Left ventricle myocardium inferior (tissue), 1 donor: ENCODE measurements at regions not wholly inside any gene's neighbourhood (a gene's known extent, or its start where the extent isn't known, plus 50 kb on each side); places are given as distances from the start of the nearest gene placed in this dataset.

Experiments used
- DNase-seq: peaks from one replicate; pipeline ENCODE4 v3.0.0-alpha.2; 2020
- H3K27ac ChIP-seq: fragments of 200-600 bp; replicated peaks from 2 replicates; pipeline ENCODE4 v1.8.0; 2021
- H3K27me3 ChIP-seq: fragments of 200-600 bp; 2 replicates; pipeline ENCODE4 v1.8.0; 2021; ENCODE audit warnings: low read depth
- H3K36me3 ChIP-seq: fragments of 200-600 bp; 2 replicates; pipeline ENCODE4 v1.8.0; 2021
- H3K4me1 ChIP-seq: fragments of 200-600 bp; 2 replicates; pipeline ENCODE4 v1.8.0; 2021
- H3K4me3 ChIP-seq: fragments of 200-600 bp; 2 replicates; pipeline ENCODE4 v1.8.0; 2021; ENCODE audit warnings: mild to moderate bottlenecking, moderate library complexity
- H3K9me3 ChIP-seq: fragments of 200-600 bp; replicated peaks from 2 replicates; pipeline ENCODE4 v1.8.0; 2021
- intact Hi-C: fragments of 100-400 bp; cut with micrococcal nuclease; formaldehyde crosslinking; loops from one replicate; pipeline ENCODE4 v1.11.0; 2022
- TF ChIP-seq, protein P1 (sequence below): fragments of 200-600 bp; IDR thresholded peaks from 2 replicates; pipeline ENCODE4 v1.8.0; 2021; ENCODE audit warnings: antibody characterized with exemption, mild to moderate bottlenecking, borderline replicate concordance
- donor health status: DM: no; HTN: yes; CAD: no; lungs with severe emphysema.

GRCh38 chr3:145387211-145387610 is 773.8 kb downstream of the PLOD2 start:
- Histone ChIP-seq H3K9me3 (peaks cover 37% of the 10 kb centered on the region), H3K27me3 (no peaks in the 10 kb centered on the region), H3K36me3 (no peaks in the 10 kb centered on the region), H3K27ac (no peak overlapping the region), H3K4me3 (no peak overlapping the region), H3K4me1 (no peaks in the 10 kb centered on the region)
- TF ChIP-seq, protein P1, sequence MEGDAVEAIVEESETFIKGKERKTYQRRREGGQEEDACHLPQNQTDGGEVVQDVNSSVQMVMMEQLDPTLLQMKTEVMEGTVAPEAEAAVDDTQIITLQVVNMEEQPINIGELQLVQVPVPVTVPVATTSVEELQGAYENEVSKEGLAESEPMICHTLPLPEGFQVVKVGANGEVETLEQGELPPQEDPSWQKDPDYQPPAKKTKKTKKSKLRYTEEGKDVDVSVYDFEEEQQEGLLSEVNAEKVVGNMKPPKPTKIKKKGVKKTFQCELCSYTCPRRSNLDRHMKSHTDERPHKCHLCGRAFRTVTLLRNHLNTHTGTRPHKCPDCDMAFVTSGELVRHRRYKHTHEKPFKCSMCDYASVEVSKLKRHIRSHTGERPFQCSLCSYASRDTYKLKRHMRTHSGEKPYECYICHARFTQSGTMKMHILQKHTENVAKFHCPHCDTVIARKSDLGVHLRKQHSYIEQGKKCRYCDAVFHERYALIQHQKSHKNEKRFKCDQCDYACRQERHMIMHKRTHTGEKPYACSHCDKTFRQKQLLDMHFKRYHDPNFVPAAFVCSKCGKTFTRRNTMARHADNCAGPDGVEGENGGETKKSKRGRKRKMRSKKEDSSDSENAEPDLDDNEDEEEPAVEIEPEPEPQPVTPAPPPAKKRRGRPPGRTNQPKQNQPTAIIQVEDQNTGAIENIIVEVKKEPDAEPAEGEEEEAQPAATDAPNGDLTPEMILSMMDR = no peak
- DNase-seq = no peak
- intact Hi-C loops = no loop called here

- Histone ChIP-seq H3K27me3 (no peaks in the 10 kb centered on the region), H3K4me1 (no peaks in the 10 kb centered on the region), H3K9me3 (peaks cover 8% of the 10 kb centered on the region), H3K36me3 (no peaks in the 10 kb centered on the region), H3K27ac (no peak overlapping the region), H3K4me3 (no peak overlapping the region)
- TF ChIP-seq, protein P1 = no peak
- intact Hi-C loops = no loop called here
- DNase-seq = no peak
These were observed 765.6 kb downstream of the PLOD2 start for GRCh38 chr3:145395421-145395820.

DNA sequence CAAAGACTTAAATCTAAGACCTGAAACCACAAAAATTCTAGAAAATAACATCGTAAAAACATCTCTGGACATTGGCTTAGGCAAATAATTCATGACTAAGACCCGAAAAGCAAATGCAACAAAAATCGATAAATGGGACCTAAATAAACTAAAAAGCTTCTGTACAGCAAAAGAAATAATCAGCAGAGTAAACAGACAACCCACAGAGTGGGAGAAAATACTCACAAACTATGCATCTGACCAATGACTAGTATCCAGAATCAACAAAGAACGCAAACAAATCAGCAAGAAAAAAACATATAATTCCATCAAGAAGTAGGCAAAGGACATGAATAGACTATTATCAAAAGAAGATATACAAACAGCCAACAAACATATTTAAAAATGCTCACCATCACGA is 749.4 kb downstream of the PLOD2 start:
- intact Hi-C loops = no loop called here
- Histone ChIP-seq H3K4me3 (no peak overlapping the region), H3K27ac (no peak overlapping the region), H3K36me3 (no peaks in the 10 kb centered on the region), H3K4me1 (no peaks in the 10 kb centered on the region), H3K27me3 (no peaks in the 10 kb centered on the region), H3K9me3 (peaks cover 14% of the 10 kb centered on the region)
- TF ChIP-seq, protein P1 = no peak
- no peak for DNase-seq

DNA sequence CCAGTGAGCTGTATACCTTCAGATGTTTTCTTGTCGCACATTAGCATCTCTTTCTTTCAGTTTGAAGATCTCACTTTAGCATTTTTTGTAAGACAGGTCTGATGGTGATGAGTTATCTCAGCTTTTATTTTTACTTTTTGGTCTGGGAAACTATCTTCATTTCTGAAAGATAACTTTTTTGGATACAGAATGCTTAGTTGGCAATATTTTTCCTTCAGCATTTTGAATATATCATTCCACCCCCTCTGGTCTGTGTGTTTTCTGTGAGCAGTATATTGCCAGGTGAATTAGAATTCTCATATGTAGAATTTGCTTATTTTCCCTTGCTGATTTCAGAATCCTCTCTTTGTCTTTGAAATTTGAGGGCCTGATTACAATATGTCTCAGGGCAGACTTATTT is 743.3 kb downstream of the PLOD2 start:
- H3K4me1 ChIP-seq = no peaks in the 10 kb centered on the region
- H3K36me3 ChIP-seq = no peaks in the 10 kb centered on the region
- no peak overlapping the region for H3K27ac ChIP-seq
- TF ChIP-seq, protein P1 = no peak
- H3K9me3 ChIP-seq = peaks cover 9% of the 10 kb centered on the region
- no peaks in the 10 kb centered on the region for H3K27me3 ChIP-seq
- H3K4me3 ChIP-seq = no peak overlapping the region
- DNase-seq = no peak
- intact Hi-C loops = no loop called here

GRCh38 chr3:145422556-145422955 is 738.4 kb downstream of the PLOD2 start:
- Histone ChIP-seq H3K4me1 (no peaks in the 10 kb centered on the region), H3K9me3 (no peaks in the 10 kb centered on the region), H3K27ac (no peak overlapping the region), H3K36me3 (no peaks in the 10 kb centered on the region), H3K27me3 (no peaks in the 10 kb centered on the region), H3K4me3 (no peak overlapping the region)
- DNase-seq = no peak
- intact Hi-C loops = no loop called here
- TF ChIP-seq, protein P1 = no peak

- no peak overlapping the region for H3K4me3 ChIP-seq
- TF ChIP-seq, protein P1 = no peak
- no peaks in the 10 kb centered on the region for H3K27me3 ChIP-seq
- intact Hi-C loops = no loop called here
- H3K27ac ChIP-seq = no peak overlapping the region
- H3K4me1 ChIP-seq = no peaks in the 10 kb centered on the region
- no peaks in the 10 kb centered on the region for H3K9me3 ChIP-seq
- H3K36me3 ChIP-seq = no peaks in the 10 kb centered on the region
- no peak for DNase-seq
These were observed 733.6 kb downstream of the PLOD2 start for GRCh38 chr3:145427355-145427754.
